ENCODE measurements at regions not wholly inside any gene's neighbourhood (a gene's known extent, or its start where the extent isn't known, plus 50 kb on each side); places are given as distances from the start of the nearest gene placed in this dataset.

- no peak overlapping the region for H3K4me3 ChIP-seq (replicated peaks in 1 of 3)
- H3K36me3 ChIP-seq = no peaks in the 10 kb centered on the region
- no peaks in the 10 kb centered on the region for H3K27me3 ChIP-seq
- no peaks in the 10 kb centered on the region for H3K9me3 ChIP-seq
- TF ChIP-seq CTCF (IDR thresholded peaks at IDR 0.05) (no peak), POLR2A (IDR thresholded peaks at IDR 0.05) (no peak)
- WGBS, 2 donors = 60 to 66% methylated on average over 16 of the region's 16 CpGs
- intact Hi-C loops (cut with DNase I) = no loop called here
- DNase-seq = no peak
- no peak overlapping the region for H3K27ac ChIP-seq
- no peaks in the 10 kb centered on the region for H3K4me1 ChIP-seq
Observed at GRCh38 chr12:114799574-114800487, 115.9 kb upstream of the TBX3 start.

DNA sequence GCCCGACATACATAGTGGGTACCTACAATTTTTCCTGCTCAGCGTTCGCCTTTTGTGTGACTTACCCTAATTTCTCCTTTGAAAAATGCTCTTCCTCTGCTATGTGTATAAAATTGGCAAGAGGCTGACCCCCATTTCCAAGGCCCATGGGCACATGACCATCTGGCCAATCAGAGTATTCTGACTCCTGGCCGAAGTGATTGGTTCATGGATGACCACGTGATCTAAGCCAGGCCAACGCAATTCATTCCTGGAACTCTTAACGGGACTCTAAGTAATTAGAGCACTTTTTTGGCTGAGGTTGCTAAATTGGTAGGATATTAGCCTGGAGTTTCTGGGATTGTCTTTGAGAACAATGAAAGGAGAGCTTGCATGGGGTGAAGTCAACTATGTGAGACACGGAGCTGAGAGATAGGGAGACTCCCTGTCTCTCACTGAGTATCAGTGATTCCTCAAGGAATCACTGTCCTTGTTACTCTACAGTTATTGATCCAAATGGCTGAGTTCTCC is 110.1 kb upstream of the TBX3 start:
- no peaks in the 10 kb centered on the region for H3K9me3 ChIP-seq
- no peak for DNase-seq
- H3K4me1 ChIP-seq = no peaks in the 10 kb centered on the region
- H3K27ac ChIP-seq = no peak overlapping the region
- no peaks in the 10 kb centered on the region for H3K36me3 ChIP-seq
- TF ChIP-seq CTCF (IDR thresholded peaks at IDR 0.05) = no peak
- no peak for TF ChIP-seq POLR2A (IDR thresholded peaks at IDR 0.05)
- no peaks in the 10 kb centered on the region for H3K27me3 ChIP-seq
- no peak overlapping the region for H3K4me3 ChIP-seq (replicated peaks in 1 of 3)
- intact Hi-C loops (cut with DNase I) = no loop called here
- 89 to 91% methylated on average over 8 of the region's 8 CpGs for WGBS, 2 donors

GRCh38 chr12:114790276-114790675 is 106.3 kb upstream of the TBX3 start:
- 84 to 87% methylated on average over 1 of the region's 1 CpG for WGBS, 2 donors

GRCh38 chr12:114789821-114790220 is 105.8 kb upstream of the TBX3 start:
- 84 to 91% methylated on average over 5 of the region's 5 CpGs for WGBS, 2 donors
- no peaks in the 10 kb centered on the region for H3K4me1 ChIP-seq
- no peak for TF ChIP-seq CTCF (IDR thresholded peaks at IDR 0.05)
- no peak for TF ChIP-seq POLR2A (IDR thresholded peaks at IDR 0.05)
- H3K4me3 ChIP-seq (replicated peaks in 1 of 3) = no peak overlapping the region
- no peak overlapping the region for H3K27ac ChIP-seq
- no peaks in the 10 kb centered on the region for H3K27me3 ChIP-seq
- intact Hi-C loops (cut with DNase I) = no loop called here
- no peaks in the 10 kb centered on the region for H3K36me3 ChIP-seq
- DNase-seq = no peak
- no peaks in the 10 kb centered on the region for H3K9me3 ChIP-seq

More at GRCh38 chr12:114790276-114790675, 106.3 kb upstream of the TBX3 start:
- no peak for DNase-seq
- Histone ChIP-seq H3K4me1 (no peaks in the 10 kb centered on the region), H3K27me3 (no peaks in the 10 kb centered on the region), H3K4me3 (replicated peaks in 1 of 3) (no peak overlapping the region), H3K36me3 (no peaks in the 10 kb centered on the region), H3K9me3 (no peaks in the 10 kb centered on the region), H3K27ac (no peak overlapping the region)
- intact Hi-C loops (cut with DNase I) = no loop called here
- TF ChIP-seq CTCF (IDR thresholded peaks at IDR 0.05) (no peak), POLR2A (IDR thresholded peaks at IDR 0.05) (no peak)

GRCh38 chr12:114789276-114789675 is 105.3 kb upstream of the TBX3 start:
- intact Hi-C loops (cut with DNase I) = no loop called here
- Histone ChIP-seq H3K27me3 (no peaks in the 10 kb centered on the region), H3K4me1 (no peaks in the 10 kb centered on the region), H3K27ac (no peak overlapping the region), H3K36me3 (no peaks in the 10 kb centered on the region), H3K9me3 (no peaks in the 10 kb centered on the region), H3K4me3 (replicated peaks in 1 of 3) (no peak overlapping the region)
- 86 to 93% methylated on average over 3 of the region's 3 CpGs for WGBS, 2 donors
- no peak for TF ChIP-seq POLR2A (IDR thresholded peaks at IDR 0.05)
- no peak for TF ChIP-seq CTCF (IDR thresholded peaks at IDR 0.05)
- no peak for DNase-seq

Measured in thyroid gland (tissue), 4 donors.